Stomach (tissue), 8 donors: ENCODE measurements at regions not wholly inside any gene's neighbourhood (a gene's known extent, or its start where the extent isn't known, plus 50 kb on each side); places are given as distances from the start of the nearest gene placed in this dataset.

ENCODE experiments used
- DNase-seq, 2 donors: peaks; one replicate each; pipeline versions ENCODE4 v3.0.0 to v3.0.0-alpha.2; 2013 to 2019
- H3K27ac ChIP-seq, 5 donors: fragments of 200-600 bp in 4 of 5; sonication (generic) in 4 of 5; one replicate each; pipeline ENCODE4 v1.5.1; 2013 to 2019; ENCODE audit warnings: mild to moderate bottlenecking in 1 of 5, moderate library complexity in 1 of 5
- H3K27me3 ChIP-seq, 3 donors: fragments of 200-600 bp; sonication (generic); one replicate each; pipeline ENCODE4 v1.5.1; 2017 to 2019; ENCODE audit warnings: mixed run types in 1 of 3
- H3K36me3 ChIP-seq, 4 donors: fragments of 200-600 bp; sonication (generic); 1 replicate in 3 of 4; 2 replicates in 1 of 4; pipeline ENCODE4 v1.5.1; 2016 to 2019
- H3K4me1 ChIP-seq, 4 donors: fragments of 200-600 bp; sonication (generic); one replicate each; pipeline ENCODE4 v1.5.1; 2016 to 2019
- H3K4me3 ChIP-seq, 4 donors: fragments of 200-600 bp; sonication (generic) in 3 of 4; one replicate each; pipeline ENCODE4 v1.5.1; 2016 to 2019; ENCODE audit warnings: mild to moderate bottlenecking in 1 of 4
- H3K9me3 ChIP-seq, 4 donors: fragments of 200-600 bp; sonication (generic); one replicate each; pipeline ENCODE4 v1.5.1; 2016 to 2019
- EP300 ChIP-seq: sonication (generic); formaldehyde crosslinking; IDR thresholded peaks from one replicate; pipeline ENCODE4 v1.6.1; 2017; ENCODE audit warnings: antibody characterized with exemption
- POLR2A ChIP-seq, 4 donors: fragments of 450-650 bp; IDR thresholded peaks; one replicate each; pipeline ENCODE4 v1.6.1; 2016; ENCODE audit warnings: antibody characterized with exemption in 4 of 4, control low read depth in 2 of 4, mild to moderate bottlenecking in 1 of 4, moderate library complexity in 1 of 4
- POLR2AphosphoS5 ChIP-seq, 3 donors: sonication (generic); formaldehyde crosslinking; IDR thresholded peaks; one replicate each; pipeline ENCODE4 v1.6.1; 2016; ENCODE audit warnings: antibody characterized with exemption in 3 of 3
- WGBS, 5 donors: extraction: QIAGEN DNeasy Blood & Tissue Kit in 3 of 5; methylation state at CpG; one replicate each; pipeline versions ENCODE4 v1.1.5 to v1.1.7; 2013 to 2018; 5-methylcytosine and 5-hydroxymethylcytosine counted together
- intact Hi-C: fragments of 100-400 bp; cut with DNase I; formaldehyde crosslinking; loops from one replicate; pipeline ENCODE4 v1.15.1; 2023; ENCODE audit warnings: low total_unique reads
- TF ChIP-seq, protein P1 (sequence below), 7 experiments: fragments of 450-650 bp in 4 of 7; fragments of 200-600 bp in 3 of 7; sonication (generic) in 3 of 7; IDR thresholded peaks; one replicate each; pipeline ENCODE4 v1.5.1; 2016 to 2019; ENCODE audit warnings: antibody characterized with exemption in 7 of 7, control low read depth in 2 of 7, mild to moderate bottlenecking in 1 of 7
- donor health status: healthy with polysubstance abuse.
- donor health status: Bipolar disorder and iron deficiency.
- donor health status: healthy.

GRCh38 chr17:72266112-72266775 lies 145.4 kb downstream of the SOX9 start:
- Histone ChIP-seq H3K27me3 (peaks cover 0 to 9% (median 0%) of the 10 kb centered on the region in 3 donors), H3K4me1 (no peaks in the 10 kb centered on the region), H3K36me3 (no peaks in the 10 kb centered on the region), H3K9me3 (peaks cover 0 to 3% (median 0%) of the 10 kb centered on the region in 4 donors), H3K27ac (no peak overlapping the region), H3K4me3 (no peak overlapping the region)
- DNase-seq, result peak in 1 of 2 donors; percentile 8
- intact Hi-C loops, result no loop called here
- no peak for TF ChIP-seq POLR2AphosphoS5 (IDR thresholded peaks at IDR 0.05)
- no peak for TF ChIP-seq POLR2A (IDR thresholded peaks at IDR 0.05)
- TF ChIP-seq, protein P1, sequence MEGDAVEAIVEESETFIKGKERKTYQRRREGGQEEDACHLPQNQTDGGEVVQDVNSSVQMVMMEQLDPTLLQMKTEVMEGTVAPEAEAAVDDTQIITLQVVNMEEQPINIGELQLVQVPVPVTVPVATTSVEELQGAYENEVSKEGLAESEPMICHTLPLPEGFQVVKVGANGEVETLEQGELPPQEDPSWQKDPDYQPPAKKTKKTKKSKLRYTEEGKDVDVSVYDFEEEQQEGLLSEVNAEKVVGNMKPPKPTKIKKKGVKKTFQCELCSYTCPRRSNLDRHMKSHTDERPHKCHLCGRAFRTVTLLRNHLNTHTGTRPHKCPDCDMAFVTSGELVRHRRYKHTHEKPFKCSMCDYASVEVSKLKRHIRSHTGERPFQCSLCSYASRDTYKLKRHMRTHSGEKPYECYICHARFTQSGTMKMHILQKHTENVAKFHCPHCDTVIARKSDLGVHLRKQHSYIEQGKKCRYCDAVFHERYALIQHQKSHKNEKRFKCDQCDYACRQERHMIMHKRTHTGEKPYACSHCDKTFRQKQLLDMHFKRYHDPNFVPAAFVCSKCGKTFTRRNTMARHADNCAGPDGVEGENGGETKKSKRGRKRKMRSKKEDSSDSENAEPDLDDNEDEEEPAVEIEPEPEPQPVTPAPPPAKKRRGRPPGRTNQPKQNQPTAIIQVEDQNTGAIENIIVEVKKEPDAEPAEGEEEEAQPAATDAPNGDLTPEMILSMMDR (IDR thresholded peaks at IDR 0.05), result no peak
- TF ChIP-seq EP300, result no peak
- 37 to 45% (median 43%) methylated on average over 13 of the region's 13 CpGs for WGBS, 5 donors

GRCh38 chr17:72267601-72268000 lies 146.8 kb downstream of the SOX9 start:
- peaks cover 0 to 9% (median 0%) of the 10 kb centered on the region in 3 donors for H3K27me3 ChIP-seq
- intact Hi-C loops, result no loop called here
- 0 to 67% (median 35%) methylated on average over 1 of the region's 1 CpG for WGBS, 5 donors
- no peak for DNase-seq
- no peaks in the 10 kb centered on the region for H3K4me1 ChIP-seq
- H3K36me3 ChIP-seq, result no peaks in the 10 kb centered on the region
- H3K27ac ChIP-seq, result no peak overlapping the region
- TF ChIP-seq POLR2A (IDR thresholded peaks at IDR 0.05), result no peak
- TF ChIP-seq EP300, result no peak
- TF ChIP-seq POLR2AphosphoS5 (IDR thresholded peaks at IDR 0.05), result no peak
- TF ChIP-seq, protein P1 (IDR thresholded peaks at IDR 0.05), result no peak
- H3K4me3 ChIP-seq, result no peak overlapping the region
- no peaks in the 10 kb centered on the region for H3K9me3 ChIP-seq

GRCh38 chr17:72268431-72268830 lies 147.6 kb downstream of the SOX9 start:
- WGBS, 5 donors, result 72 to 90% (median 87%) methylated on average over 4 to 6 of the region's 6 CpGs
- no peak overlapping the region for H3K27ac ChIP-seq
- no peaks in the 10 kb centered on the region for H3K36me3 ChIP-seq
- H3K4me3 ChIP-seq, result no peak overlapping the region
- intact Hi-C loops, result no loop called here
- no peak for TF ChIP-seq POLR2A (IDR thresholded peaks at IDR 0.05)
- no peak for TF ChIP-seq POLR2AphosphoS5 (IDR thresholded peaks at IDR 0.05)
- TF ChIP-seq EP300, result no peak
- TF ChIP-seq, protein P1 (IDR thresholded peaks at IDR 0.05), result no peak
- H3K9me3 ChIP-seq, result no peaks in the 10 kb centered on the region
- H3K4me1 ChIP-seq, result no peaks in the 10 kb centered on the region
- peaks cover 0 to 9% (median 0%) of the 10 kb centered on the region in 3 donors for H3K27me3 ChIP-seq
- DNase-seq, result no peak

- Histone ChIP-seq H3K36me3 (no peaks in the 10 kb centered on the region), H3K9me3 (no peaks in the 10 kb centered on the region), H3K4me3 (no peak overlapping the region), H3K4me1 (no peaks in the 10 kb centered on the region), H3K27me3 (peaks cover 0 to 8% (median 0%) of the 10 kb centered on the region in 3 donors), H3K27ac (no peak overlapping the region)
- TF ChIP-seq EP300 (no peak), POLR2A (IDR thresholded peaks at IDR 0.05) (no peak), POLR2AphosphoS5 (IDR thresholded peaks at IDR 0.05) (no peak)
- TF ChIP-seq, protein P1 (IDR thresholded peaks at IDR 0.05), result no peak
- peak in 1 of 2 donors; percentile 62 for DNase-seq
- 51 to 70% (median 58%) methylated on average over 6 of the region's 6 CpGs for WGBS, 5 donors
- intact Hi-C loops, result no loop called here
Observed at GRCh38 chr17:72270273-72270924, 149.6 kb downstream of the SOX9 start.
